C4-2B (cell line): ENCODE measurements at regions not wholly inside any gene's neighbourhood (a gene's known extent, or its start where the extent isn't known, plus 50 kb on each side); places are given as distances from the start of the nearest gene placed in this dataset.

Experiments used
- H3K27ac ChIP-seq: fragments of 450-650 bp; 2 replicates; pipeline ENCODE4 v1.5.1; 2017
- ZFX ChIP-seq: fragments of 450-650 bp; IDR thresholded peaks from 2 replicates; pipeline ENCODE4 v1.6.1; 2017
- TF ChIP-seq, protein P1 (sequence below): fragments of 450-650 bp; conservative IDR thresholded peaks from 2 replicates; pipeline ENCODE4 v1.5.1; 2017; ENCODE audit warnings: mild to moderate bottlenecking

DNA sequence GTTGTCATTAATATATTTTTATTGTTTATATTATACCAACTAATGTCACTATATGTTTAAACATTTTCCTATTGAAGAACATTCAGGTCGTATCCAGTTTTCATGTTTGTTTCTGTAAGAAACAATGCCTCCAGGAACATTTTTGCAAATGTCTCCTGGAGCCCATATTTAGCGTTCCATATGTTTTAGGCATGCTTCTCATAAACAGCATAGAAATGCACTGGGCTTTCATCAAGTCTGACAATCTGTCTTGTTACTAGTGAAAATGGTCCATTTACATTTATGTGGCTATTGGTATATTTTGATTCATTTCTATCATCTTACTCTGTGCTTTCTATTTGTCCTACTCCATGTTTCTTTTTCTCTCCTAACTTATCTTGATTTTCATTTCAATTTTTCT is 431.7 kb downstream of the TFAP2A start:
- H3K27ac ChIP-seq = no peak overlapping the region
- no peak for TF ChIP-seq ZFX
- TF ChIP-seq, protein P1, sequence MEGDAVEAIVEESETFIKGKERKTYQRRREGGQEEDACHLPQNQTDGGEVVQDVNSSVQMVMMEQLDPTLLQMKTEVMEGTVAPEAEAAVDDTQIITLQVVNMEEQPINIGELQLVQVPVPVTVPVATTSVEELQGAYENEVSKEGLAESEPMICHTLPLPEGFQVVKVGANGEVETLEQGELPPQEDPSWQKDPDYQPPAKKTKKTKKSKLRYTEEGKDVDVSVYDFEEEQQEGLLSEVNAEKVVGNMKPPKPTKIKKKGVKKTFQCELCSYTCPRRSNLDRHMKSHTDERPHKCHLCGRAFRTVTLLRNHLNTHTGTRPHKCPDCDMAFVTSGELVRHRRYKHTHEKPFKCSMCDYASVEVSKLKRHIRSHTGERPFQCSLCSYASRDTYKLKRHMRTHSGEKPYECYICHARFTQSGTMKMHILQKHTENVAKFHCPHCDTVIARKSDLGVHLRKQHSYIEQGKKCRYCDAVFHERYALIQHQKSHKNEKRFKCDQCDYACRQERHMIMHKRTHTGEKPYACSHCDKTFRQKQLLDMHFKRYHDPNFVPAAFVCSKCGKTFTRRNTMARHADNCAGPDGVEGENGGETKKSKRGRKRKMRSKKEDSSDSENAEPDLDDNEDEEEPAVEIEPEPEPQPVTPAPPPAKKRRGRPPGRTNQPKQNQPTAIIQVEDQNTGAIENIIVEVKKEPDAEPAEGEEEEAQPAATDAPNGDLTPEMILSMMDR = no peak

DNA sequence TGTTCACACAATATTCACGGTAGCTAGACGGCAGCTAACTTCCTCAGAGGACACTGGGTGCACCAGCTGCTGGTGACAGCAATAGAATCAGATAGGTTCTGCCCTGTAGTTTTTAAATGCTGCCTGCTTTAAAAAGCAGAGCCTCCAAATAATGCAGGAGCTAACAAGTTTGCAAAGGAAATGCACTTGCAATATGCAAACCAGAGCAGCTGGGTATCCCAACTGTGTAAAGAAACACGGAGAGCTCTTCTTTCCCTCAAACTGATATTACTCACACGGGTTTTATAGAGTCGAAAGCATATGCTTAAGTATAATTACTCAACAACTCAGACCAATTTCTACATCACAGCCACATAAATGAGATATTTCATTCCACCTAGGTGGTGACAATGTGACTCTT is 432.7 kb downstream of the TFAP2A start:
- no peak overlapping the region for H3K27ac ChIP-seq
- no peak for TF ChIP-seq ZFX
- TF ChIP-seq, protein P1 = no peak

DNA sequence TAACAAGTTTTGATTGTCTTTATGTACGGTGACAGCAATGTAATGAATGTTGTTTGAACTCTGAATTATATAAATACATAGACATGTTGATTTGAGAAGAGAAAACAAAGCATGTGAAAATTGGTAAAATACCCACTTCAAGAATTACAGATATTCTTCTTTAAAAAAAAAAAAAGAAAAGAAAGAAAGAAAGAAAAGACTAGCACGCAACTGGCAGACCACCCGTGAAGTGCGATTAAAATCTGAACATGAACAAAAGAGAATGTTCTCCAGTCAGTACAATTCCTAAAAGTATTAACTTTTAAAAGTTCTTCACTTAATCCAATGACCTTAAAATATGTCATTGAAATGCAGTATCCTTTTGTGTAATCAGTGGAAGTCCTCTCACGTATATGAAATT is 434.9 kb downstream of the TFAP2A start:
- H3K27ac ChIP-seq = no peak overlapping the region
- no peak for TF ChIP-seq ZFX

DNA sequence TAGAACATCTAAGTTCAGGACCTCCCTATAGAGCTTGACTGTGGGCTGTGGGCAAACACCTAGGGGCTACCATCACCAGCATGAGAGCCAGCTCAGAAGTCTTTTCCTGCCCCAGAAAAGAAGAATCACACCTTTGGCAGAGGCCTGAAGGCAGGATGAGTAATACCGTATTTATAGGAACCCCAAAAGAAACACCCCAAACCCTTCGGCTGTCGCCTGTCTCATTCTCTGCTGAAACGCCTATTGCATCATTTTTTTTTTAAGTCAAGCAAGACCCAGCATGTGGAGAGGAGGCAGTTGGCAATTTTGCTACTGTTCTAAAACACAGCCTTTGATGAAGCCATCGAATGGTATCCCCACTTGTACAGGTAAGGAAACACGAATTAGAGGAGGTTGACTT is 436.4 kb downstream of the TFAP2A start:
- TF ChIP-seq, protein P1 = no peak
- no peak for TF ChIP-seq ZFX
- H3K27ac ChIP-seq = no peak overlapping the region

DNA sequence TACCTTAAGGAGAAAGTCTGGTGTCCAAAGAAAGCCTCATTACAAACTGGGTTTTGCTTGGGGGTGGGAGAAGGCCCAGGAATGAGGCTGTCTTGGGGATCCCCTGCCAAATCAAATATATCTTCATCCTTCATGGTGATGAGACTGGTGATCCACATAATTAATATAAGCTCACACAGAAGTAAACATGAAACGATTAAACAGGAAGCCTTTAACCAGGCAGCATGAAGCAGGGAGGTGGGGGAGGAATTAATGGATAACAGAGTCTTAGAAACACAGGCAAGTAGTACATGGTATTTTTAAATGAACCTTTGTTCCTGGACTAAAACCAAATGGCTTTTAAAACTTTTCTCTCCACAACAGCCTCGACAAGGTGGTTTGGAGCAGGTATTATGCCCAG is 437.5 kb downstream of the TFAP2A start:
- no peak for TF ChIP-seq ZFX
- TF ChIP-seq, protein P1 = no peak
- no peak overlapping the region for H3K27ac ChIP-seq

DNA sequence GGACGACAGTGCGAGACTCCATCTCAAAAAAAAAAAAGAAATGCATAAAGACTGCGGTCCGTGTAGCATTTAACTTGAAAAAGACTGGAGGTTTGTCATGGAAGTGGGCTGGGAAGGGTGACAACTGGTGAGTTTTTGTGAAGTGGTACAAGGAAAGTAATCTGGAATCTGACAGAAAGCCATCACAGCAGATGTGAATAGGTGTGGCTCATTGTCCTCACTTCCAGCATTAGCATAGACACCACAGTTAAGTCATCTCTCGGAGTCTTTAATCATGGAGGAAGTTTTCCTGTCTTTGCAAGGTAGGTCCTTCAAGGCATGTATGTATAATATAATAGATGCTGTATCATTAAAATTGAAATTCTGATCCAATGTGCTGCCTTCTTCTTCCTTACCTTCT is 453.2 kb downstream of the TFAP2A start:
- no peak overlapping the region for H3K27ac ChIP-seq
- TF ChIP-seq, protein P1 = no peak
- TF ChIP-seq ZFX = no peak

DNA sequence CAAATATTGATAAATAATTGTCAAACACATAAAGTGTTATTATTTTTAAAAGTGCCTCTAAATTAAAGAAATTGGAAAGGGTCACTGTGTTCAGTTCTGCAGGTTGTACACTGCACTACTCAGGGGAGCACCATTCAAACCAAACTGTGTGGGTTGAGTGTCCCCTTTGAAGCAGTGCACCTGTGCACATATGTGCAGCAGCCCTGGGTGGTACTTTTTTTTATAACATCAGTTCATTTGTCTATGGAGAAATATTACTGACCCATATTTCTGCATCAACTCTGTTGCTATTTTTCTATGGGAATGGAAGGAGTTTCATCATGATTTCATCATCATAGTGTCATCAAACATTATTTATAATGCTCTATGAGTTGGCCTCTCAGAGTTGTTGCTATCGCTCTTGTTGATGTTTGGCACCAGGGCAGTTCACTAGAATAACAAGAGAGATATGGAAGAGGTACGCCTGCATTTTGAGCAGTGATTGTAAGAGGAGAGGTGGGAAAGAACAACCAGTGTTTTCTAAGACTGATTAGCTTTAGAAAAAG is 457.6 kb downstream of the TFAP2A start:
- TF ChIP-seq, protein P1 = no peak
- TF ChIP-seq ZFX = no peak
- H3K27ac ChIP-seq = no peak overlapping the region

DNA sequence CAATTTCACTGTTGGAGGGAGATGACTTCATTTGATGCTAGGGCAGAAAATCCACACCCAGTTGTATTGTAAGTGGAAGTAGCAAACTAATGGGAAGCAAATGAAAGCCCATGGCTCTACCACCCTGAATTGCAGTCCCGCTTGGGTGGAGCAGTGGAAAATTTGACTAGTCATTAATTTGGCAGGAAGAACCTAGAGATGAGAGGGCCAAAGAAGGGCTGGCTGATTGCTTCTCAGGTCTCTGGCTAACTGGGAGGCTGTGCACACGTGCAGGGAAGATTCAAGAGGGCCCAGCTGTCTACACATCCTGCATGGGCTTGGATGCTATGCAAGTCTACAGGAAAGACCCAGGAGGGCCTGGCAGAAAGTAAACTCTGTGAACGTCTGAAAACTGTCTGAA is 466.2 kb downstream of the TFAP2A start:
- no peak overlapping the region for H3K27ac ChIP-seq
- TF ChIP-seq, protein P1 = no peak
- TF ChIP-seq ZFX = no peak
